Progenitor cell of endocrine pancreas (in vitro differentiated cells): ENCODE measurements at regions not wholly inside any gene's neighbourhood (a gene's known extent, or its start where the extent isn't known, plus 50 kb on each side); places are given as distances from the start of the nearest gene placed in this dataset.
A peak's percentile ranks its signal among the peaks of the same experiment; 100 is the strongest.

Experiments
- DNase-seq: peaks from one replicate; pipeline ENCODE4 v3.0.0; 2021; ENCODE audit warnings: low spot score; ENCODE audit not compliant: unreplicated experiment
- H3K27ac Mint-ChIP-seq: 2 replicates; pipeline ENCODE4 v1.8.0; 2021; ENCODE audit warnings: mild to moderate bottlenecking, moderate library complexity, mixed read lengths
- H3K27me3 Mint-ChIP-seq: 2 replicates; pipeline ENCODE4 v1.8.0; 2021; ENCODE audit warnings: mixed read lengths
- H3K36me3 Mint-ChIP-seq: 2 replicates; pipeline ENCODE4 v1.8.0; 2022; ENCODE audit warnings: mixed read lengths; ENCODE audit not compliant: insufficient read depth
- H3K4me1 Mint-ChIP-seq: 2 replicates; pipeline ENCODE4 v1.8.0; 2021; ENCODE audit warnings: low read depth, mixed read lengths
- H3K4me3 Mint-ChIP-seq: 2 replicates; pipeline ENCODE4 v1.8.0; 2021; ENCODE audit warnings: low read depth, mild to moderate bottlenecking, moderate library complexity, mixed read lengths
- H3K9me3 Mint-ChIP-seq: 2 replicates; pipeline ENCODE4 v1.8.0; 2021; ENCODE audit warnings: low read depth, mixed read lengths
- TF ChIP-seq, protein P1 (sequence below): fragments of 200-600 bp; sonication (generic); IDR thresholded peaks from one replicate; pipeline ENCODE4 v1.5.0; 2021; ENCODE audit warnings: antibody characterized with exemption, mild to moderate bottlenecking; ENCODE audit not compliant: unreplicated experiment

DNA sequence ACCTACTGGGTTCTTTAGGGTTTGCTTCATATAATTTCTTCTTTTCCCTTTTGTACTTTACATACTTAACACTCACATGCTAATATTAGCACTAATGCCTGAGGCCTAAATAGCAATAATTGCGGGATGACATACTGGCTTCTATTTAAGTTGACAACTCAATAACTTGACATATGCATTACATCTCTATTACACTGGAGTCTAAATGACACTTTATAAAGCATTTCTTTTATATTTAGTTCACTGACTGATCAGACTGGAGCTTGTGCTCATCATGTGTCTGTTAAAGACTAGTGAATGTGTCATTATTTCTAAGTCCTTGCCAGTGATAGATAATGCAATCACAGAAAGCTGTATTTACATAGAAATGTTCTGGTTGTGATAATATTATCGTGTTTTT is 472.1 kb upstream of the SEMA3A start:
- Mint-ChIP-seq H3K4me1 (peaks cover 11% of the 10 kb centered on the region), H3K36me3 (no peaks in the 10 kb centered on the region), H3K4me3 (no peak overlapping the region), H3K27ac (no peak overlapping the region), H3K9me3 (no peaks in the 10 kb centered on the region), H3K27me3 (no peaks in the 10 kb centered on the region)
- TF ChIP-seq, protein P1, sequence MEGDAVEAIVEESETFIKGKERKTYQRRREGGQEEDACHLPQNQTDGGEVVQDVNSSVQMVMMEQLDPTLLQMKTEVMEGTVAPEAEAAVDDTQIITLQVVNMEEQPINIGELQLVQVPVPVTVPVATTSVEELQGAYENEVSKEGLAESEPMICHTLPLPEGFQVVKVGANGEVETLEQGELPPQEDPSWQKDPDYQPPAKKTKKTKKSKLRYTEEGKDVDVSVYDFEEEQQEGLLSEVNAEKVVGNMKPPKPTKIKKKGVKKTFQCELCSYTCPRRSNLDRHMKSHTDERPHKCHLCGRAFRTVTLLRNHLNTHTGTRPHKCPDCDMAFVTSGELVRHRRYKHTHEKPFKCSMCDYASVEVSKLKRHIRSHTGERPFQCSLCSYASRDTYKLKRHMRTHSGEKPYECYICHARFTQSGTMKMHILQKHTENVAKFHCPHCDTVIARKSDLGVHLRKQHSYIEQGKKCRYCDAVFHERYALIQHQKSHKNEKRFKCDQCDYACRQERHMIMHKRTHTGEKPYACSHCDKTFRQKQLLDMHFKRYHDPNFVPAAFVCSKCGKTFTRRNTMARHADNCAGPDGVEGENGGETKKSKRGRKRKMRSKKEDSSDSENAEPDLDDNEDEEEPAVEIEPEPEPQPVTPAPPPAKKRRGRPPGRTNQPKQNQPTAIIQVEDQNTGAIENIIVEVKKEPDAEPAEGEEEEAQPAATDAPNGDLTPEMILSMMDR: no peak
- DNase-seq: no peak

DNA sequence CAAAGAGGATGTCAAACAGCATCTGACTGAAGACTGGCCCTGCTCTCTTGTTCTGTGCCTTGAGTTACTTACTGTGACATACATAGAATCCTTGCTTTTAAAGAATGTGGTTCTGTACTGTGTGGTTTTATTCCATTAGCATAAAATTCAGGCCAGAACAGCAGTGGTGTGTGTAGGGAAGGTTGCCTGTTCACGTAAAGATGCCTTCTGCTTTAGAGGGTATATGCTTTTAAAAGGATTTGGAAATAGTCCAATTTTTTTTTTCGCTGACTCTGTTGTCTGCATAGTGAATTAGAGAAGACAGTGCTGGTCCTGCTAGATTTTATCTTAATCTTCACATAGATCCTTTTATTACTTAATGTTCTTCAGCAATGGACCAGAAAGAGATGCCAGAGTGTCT is 470.8 kb upstream of the SEMA3A start:
- TF ChIP-seq, protein P1: no peak
- Mint-ChIP-seq H3K9me3 (no peaks in the 10 kb centered on the region), H3K4me1 (peaks cover 11% of the 10 kb centered on the region), H3K27ac (no peak overlapping the region), H3K4me3 (no peak overlapping the region), H3K27me3 (no peaks in the 10 kb centered on the region), H3K36me3 (no peaks in the 10 kb centered on the region)
- DNase-seq: no peak

DNA sequence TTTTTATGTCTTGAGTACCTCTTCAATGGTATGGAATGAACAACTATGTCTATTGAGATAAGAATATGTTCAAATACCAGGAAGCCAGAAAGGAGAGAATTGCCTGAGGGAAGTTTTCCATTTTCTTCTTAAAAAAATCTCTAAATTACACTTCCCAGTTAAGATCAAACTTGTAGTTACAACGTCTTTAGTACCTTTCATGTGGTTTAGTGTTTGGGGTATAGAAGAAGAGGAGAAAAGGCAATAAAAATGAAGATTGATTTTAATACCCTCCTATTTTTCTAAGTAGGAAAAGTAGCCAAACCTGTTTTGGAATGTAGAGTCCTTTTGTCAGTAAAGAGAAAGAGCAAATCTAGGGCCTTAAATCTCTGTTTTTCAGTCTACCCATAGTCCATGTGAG is 470.0 kb upstream of the SEMA3A start:
- peak overlapping the region; percentile 2 for H3K27ac Mint-ChIP-seq
- no peaks in the 10 kb centered on the region for H3K27me3 Mint-ChIP-seq

DNA sequence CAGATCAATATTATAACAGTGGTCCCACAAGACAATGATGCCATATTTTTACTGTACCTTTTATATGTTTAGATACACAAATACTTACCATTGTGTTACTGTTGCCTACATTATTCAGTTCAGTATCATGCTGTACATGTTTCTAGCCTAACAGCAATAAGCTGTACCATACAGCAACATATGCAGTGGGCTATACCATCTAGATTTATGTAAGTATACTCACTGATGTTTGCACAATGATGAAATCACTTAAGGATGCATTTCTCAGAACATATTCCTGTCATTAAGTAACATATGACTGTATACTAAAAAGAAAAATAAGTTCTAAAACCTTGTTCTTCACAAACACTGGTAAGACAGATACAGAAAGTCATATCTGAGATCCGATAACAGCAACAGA is 468.6 kb upstream of the SEMA3A start:
- Mint-ChIP-seq H3K27ac (no peak overlapping the region), H3K36me3 (no peaks in the 10 kb centered on the region), H3K4me1 (peaks cover 12% of the 10 kb centered on the region), H3K27me3 (no peaks in the 10 kb centered on the region), H3K4me3 (no peak overlapping the region), H3K9me3 (no peaks in the 10 kb centered on the region)
- TF ChIP-seq, protein P1: no peak
- DNase-seq: no peak

More for the DNA sequence above, 470.0 kb upstream of the SEMA3A start:
- DNase-seq: no peak
- H3K4me1 Mint-ChIP-seq: peaks cover 11% of the 10 kb centered on the region
- H3K4me3 Mint-ChIP-seq: no peak overlapping the region
- H3K9me3 Mint-ChIP-seq: no peaks in the 10 kb centered on the region
- H3K36me3 Mint-ChIP-seq: no peaks in the 10 kb centered on the region
- TF ChIP-seq, protein P1: no peak

DNA sequence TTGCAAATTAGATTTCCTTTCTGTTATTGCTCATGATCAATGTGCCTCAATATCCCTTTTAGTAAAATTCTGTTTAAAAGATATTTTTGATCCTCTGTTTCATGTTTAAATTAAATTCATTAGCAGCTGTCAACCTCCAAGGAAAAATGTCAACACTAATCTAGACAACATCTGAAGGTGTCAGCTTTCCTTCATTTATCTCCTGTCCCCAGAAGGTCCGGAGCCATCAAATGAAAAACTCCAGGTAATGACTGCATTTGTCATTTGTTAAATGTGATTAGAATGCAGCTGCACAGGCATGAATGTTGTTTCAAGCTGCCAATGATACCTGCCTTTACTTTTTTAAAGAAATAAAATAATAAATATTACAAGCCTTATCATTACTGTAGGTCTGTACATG is 463.7 kb upstream of the SEMA3A start:
- Mint-ChIP-seq H3K4me3 (no peak overlapping the region), H3K27ac (no peak overlapping the region), H3K36me3 (no peaks in the 10 kb centered on the region), H3K27me3 (no peaks in the 10 kb centered on the region), H3K4me1 (peaks cover 1% of the 10 kb centered on the region), H3K9me3 (no peaks in the 10 kb centered on the region)
- DNase-seq: no peak
- TF ChIP-seq, protein P1: no peak
